ENCODE measurements at regions not wholly inside any gene's neighbourhood (a gene's known extent, or its start where the extent isn't known, plus 50 kb on each side); places are given as distances from the start of the nearest gene placed in this dataset.

DNA sequence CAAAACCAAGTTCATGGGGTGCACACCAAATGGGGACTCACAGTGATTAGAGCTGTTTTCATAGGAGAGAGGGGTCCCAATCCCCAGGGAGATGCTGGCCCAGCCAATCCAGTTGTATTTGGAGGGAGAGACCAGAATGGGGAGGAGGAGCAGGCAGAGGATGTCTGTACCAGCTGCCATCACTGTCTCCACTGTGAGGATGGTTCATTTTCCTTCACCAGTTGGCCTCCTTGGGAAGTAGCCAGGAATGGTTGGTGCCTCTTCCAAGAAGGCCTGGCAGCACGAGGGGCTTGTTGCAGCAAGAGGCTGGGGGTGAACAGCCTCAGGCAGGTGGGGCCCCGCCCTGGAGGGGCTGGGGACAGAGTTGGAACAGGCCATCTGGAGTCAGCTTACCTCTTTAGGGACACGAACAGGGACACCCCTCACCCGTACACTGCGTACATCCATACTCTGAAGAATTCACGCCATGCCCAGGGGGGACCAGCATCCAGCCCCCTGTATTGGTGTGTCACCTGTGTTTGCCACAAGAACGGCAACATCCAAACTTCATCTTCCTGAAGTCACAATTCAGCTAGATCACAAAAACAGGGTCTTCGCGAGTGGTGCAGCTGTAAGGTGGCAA, 161.7 kb upstream of the ZNF236 start:
- TF ChIP-seq CTCF (IDR thresholded peaks at IDR 0.05; ENCODE audit: low read length) (no peak), EZH2 (IDR thresholded peaks at IDR 0.05; ENCODE audit: borderline replicate concordance, low read length) (no peak)
